ENCODE measurements at regions not wholly inside any gene's neighbourhood (a gene's known extent, or its start where the extent isn't known, plus 50 kb on each side); places are given as distances from the start of the nearest gene placed in this dataset.

GRCh38 chr18:60560071-60560470, 187.5 kb upstream of the MC4R start:
- Histone ChIP-seq H3K9me1 (ENCODE audit: control insufficient read depth, insufficient read depth, low read length) (no peaks in the 10 kb centered on the region), H3K27me3 (ENCODE audit: control insufficient read depth in 2 of 2, insufficient read depth in 2 of 2, low read length in 2 of 2) (no peaks in the 10 kb centered on the region), H2AFZ (ENCODE audit: low read depth, low read length) (no peak overlapping the region), H3K27ac (ENCODE audit: extremely low read depth, low read depth, low read length) (no peak overlapping the region), H3K4me3 (no peak overlapping the region), H3K36me3 (ENCODE audit: control insufficient read depth, insufficient read depth, low read length) (no peaks in the 10 kb centered on the region), H3K9ac (ENCODE audit: insufficient read depth in 1 of 2, low read depth in 2 of 2, low read length in 2 of 2) (no peak overlapping the region), H3K9me3 (replicated peaks; ENCODE audit: control insufficient read depth, insufficient read depth, low read depth, low read length) (no peaks in the 10 kb centered on the region), H4K20me1 (replicated peaks; ENCODE audit: control insufficient read depth, insufficient read depth, low read length) (no peaks in the 10 kb centered on the region), H3K4me1 (replicated peaks in 1 of 2; ENCODE audit: control insufficient read depth in 2 of 2, insufficient read depth in 2 of 2, low read length in 2 of 2) (no peaks in the 10 kb centered on the region), H3K79me2 (ENCODE audit: control insufficient read depth, insufficient read depth, low read length) (no peaks in the 10 kb centered on the region), H3K4me2 (ENCODE audit: insufficient read depth, low read length) (no peak overlapping the region)
- ChIA-PET POLR2A (no interaction called here), CTCF (ENCODE audit: low intra/inter-chr PET ratio) (no interaction called here)
- FAIRE-seq: no peak
- ATAC-seq: no peak
- BruUV-seq (replicated peaks): no TSS peak
- WGBS (ENCODE audit: insufficient coverage, low coverage, missing lambda C conversion rate): 0% methylated on average over 2 of the region's 2 CpGs
- no peak for DNase-seq (ENCODE audit: extremely low read depth in 1 of 4, low spot score in 3 of 4)
- in situ Hi-C loops (cut with MboI) (no loop called here), intact Hi-C loops (cut with micrococcal nuclease) (no loop called here)
- no peak for TF ChIP-seq ARID3A (IDR thresholded peaks at IDR 0.05; ENCODE audit: borderline replicate concordance, low read depth, low read length)
- TF ChIP-seq BMI1 (IDR thresholded peaks at IDR 0.05; ENCODE audit: low read length): no peak
- no peak for TF ChIP-seq SIN3B (IDR thresholded peaks at IDR 0.05; ENCODE audit: low read depth)
- no peak for TF ChIP-seq ZNF174 (CRISPR knock-in tag; IDR thresholded peaks at IDR 0.05)
- TF ChIP-seq, protein P1, sequence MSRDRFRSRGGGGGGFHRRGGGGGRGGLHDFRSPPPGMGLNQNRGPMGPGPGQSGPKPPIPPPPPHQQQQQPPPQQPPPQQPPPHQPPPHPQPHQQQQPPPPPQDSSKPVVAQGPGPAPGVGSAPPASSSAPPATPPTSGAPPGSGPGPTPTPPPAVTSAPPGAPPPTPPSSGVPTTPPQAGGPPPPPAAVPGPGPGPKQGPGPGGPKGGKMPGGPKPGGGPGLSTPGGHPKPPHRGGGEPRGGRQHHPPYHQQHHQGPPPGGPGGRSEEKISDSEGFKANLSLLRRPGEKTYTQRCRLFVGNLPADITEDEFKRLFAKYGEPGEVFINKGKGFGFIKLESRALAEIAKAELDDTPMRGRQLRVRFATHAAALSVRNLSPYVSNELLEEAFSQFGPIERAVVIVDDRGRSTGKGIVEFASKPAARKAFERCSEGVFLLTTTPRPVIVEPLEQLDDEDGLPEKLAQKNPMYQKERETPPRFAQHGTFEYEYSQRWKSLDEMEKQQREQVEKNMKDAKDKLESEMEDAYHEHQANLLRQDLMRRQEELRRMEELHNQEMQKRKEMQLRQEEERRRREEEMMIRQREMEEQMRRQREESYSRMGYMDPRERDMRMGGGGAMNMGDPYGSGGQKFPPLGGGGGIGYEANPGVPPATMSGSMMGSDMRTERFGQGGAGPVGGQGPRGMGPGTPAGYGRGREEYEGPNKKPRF (IDR thresholded peaks at IDR 0.05; ENCODE audit: low read depth, low read length): no peak
- TF ChIP-seq POLR2AphosphoS5 (IDR thresholded peaks at IDR 0.05; ENCODE audit: control insufficient read depth, insufficient read depth, low read depth, low read length): no peak
